Stimulated activated naive CD8-positive, alpha-beta T cell treated with anti-CD3 and anti-CD28 coated beads, Interleukin-15, amount 100 ng/mL, for 72 hours (primary cell): ENCODE measurements at regions not wholly inside any gene's neighbourhood (a gene's known extent, or its start where the extent isn't known, plus 50 kb on each side); places are given as distances from the start of the nearest gene placed in this dataset.

ENCODE experiments used
- ATAC-seq: fragments of 150-1000 bp; cut with Tn5 transposase; 2 replicates; pipeline ENCODE4 v1.10.0; 2021; ENCODE audit warnings: mild to moderate bottlenecking, moderate library complexity
- DNase-seq, 2 donors: peaks; one replicate each; pipeline ENCODE4 v3.0.0; 2021 to 2022
- H3K27ac Mint-ChIP-seq, 2 donors: one replicate each; pipeline ENCODE4 v1.8.0; 2022; ENCODE audit warnings: mild to moderate bottlenecking in 2 of 2, mixed read lengths in 2 of 2, moderate library complexity in 2 of 2
- H3K27me3 Mint-ChIP-seq: one replicate; pipeline ENCODE4 v1.8.0; 2022; ENCODE audit warnings: mixed read lengths
- H3K4me1 Mint-ChIP-seq: one replicate; pipeline ENCODE4 v1.8.0; 2022; ENCODE audit warnings: mild to moderate bottlenecking, mixed read lengths
- H3K4me3 Mint-ChIP-seq, 2 donors: one replicate each; pipeline ENCODE4 v1.8.0; 2022; ENCODE audit warnings: mild to moderate bottlenecking in 2 of 2, mixed read lengths in 2 of 2, moderate library complexity in 1 of 2
- H3K9me3 Mint-ChIP-seq, 2 donors: one replicate each; pipeline ENCODE4 v1.8.0; 2022; ENCODE audit warnings: mixed read lengths in 2 of 2

GRCh38 chr20:24385547-24385946 is 83.9 kb upstream of the SYNDIG1 start:
- no peaks in the 10 kb centered on the region for H3K27me3 Mint-ChIP-seq
- no peak for ATAC-seq
- no peaks in the 10 kb centered on the region for H3K9me3 Mint-ChIP-seq
- no peak overlapping the region for H3K27ac Mint-ChIP-seq
- H3K4me1 Mint-ChIP-seq: peaks cover 26% of the 10 kb centered on the region
- H3K4me3 Mint-ChIP-seq: no peak overlapping the region
- DNase-seq: no peak

DNA sequence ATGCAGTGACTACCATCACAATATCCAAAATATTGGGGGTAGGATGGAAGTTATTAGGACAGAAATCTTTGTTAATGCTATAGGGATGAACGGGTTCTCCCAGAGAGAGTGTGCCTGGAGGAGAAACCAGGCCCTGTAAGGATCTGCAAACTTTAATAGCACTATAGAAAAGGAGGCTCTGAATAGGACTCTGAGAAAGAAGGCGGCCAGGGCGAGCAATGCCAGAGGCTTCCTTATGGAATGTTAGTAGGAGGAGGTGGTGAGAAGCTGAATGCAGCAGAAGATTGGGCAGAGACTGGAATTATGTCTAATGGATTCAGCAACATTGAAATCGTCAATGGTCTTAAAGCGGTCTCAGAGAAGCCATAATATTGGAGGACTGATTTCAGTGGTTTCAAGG is 84.6 kb upstream of the SYNDIG1 start:
- no peak overlapping the region for H3K27ac Mint-ChIP-seq

DNA sequence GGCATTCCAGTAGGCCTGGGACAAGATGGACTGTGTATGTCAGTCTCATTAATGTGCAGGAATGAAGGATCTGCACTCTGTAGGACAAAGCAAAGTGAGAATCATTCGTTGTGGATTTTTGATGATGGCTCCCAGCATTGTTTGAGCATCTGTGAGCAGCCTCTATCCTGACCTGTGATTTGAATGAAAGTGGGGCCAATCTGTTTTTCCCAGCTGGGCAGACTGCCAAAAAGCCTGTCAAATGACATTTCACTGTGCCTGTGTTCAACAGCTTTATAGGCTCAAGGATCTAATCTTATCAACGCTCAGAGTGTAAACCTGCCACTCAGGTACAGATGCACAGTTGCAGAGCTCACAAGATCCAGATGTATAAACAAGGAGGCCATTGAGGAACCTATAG is 86.7 kb upstream of the SYNDIG1 start:
- Mint-ChIP-seq H3K27ac (no peak overlapping the region), H3K9me3 (no peaks in the 10 kb centered on the region), H3K27me3 (no peaks in the 10 kb centered on the region), H3K4me3 (no peak overlapping the region), H3K4me1 (no peaks in the 10 kb centered on the region)
- ATAC-seq (no peak), DNase-seq (no peak)

More for the DNA sequence above, 84.6 kb upstream of the SYNDIG1 start:
- DNase-seq (no peak), ATAC-seq (no peak)
- no peak overlapping the region for H3K4me3 Mint-ChIP-seq
- no peaks in the 10 kb centered on the region for H3K9me3 Mint-ChIP-seq
- no peaks in the 10 kb centered on the region for H3K27me3 Mint-ChIP-seq
- peaks cover 20% of the 10 kb centered on the region for H3K4me1 Mint-ChIP-seq

DNA sequence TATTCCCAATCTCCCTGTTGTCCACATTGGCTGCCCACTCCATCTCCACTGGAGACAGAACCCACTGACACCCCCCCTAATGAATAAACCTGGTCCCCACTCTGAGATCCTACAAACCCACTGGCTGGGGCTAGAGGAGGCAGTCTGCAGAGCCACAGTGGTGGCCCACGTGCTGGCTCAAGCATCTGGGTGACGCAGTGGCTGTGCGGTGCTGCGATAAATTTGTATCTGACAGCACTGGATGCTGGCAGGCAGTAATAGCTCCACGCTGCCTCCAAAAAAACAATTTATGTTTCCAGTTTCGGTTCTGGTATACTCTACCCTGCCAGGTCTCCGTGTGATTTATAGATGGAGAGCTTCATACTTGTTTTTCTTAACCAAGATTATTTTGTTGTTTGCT is 87.1 kb upstream of the SYNDIG1 start:
- H3K27me3 Mint-ChIP-seq: no peaks in the 10 kb centered on the region
- no peaks in the 10 kb centered on the region for H3K4me1 Mint-ChIP-seq
- H3K9me3 Mint-ChIP-seq: no peaks in the 10 kb centered on the region
- DNase-seq: no peak
- no peak overlapping the region for H3K27ac Mint-ChIP-seq
- no peak overlapping the region for H3K4me3 Mint-ChIP-seq
- ATAC-seq: no peak

DNA sequence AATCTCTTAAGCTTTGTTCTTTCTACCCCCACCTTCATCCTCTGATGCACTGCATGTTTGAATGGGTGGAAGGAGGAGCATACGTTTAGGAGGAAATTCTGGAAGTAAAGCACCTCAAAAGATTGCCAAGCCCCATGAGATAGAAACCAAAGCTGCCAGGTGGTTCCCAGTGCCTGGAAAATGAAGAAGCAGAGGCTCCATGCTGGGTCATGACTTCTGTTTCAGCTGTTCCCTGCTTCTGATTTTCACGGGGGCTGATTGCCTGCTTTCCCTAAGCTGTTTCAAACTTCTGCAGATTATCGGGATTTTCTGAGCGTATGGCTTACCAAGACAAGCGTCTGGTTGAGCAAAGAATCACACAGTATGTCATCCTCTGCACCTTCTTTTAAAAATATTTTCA is 87.5 kb upstream of the SYNDIG1 start:
- H3K27ac Mint-ChIP-seq: no peak overlapping the region
- H3K27me3 Mint-ChIP-seq: no peaks in the 10 kb centered on the region
- DNase-seq: no peak
- H3K4me1 Mint-ChIP-seq: no peaks in the 10 kb centered on the region
- H3K9me3 Mint-ChIP-seq: no peaks in the 10 kb centered on the region
- no peak for ATAC-seq
- H3K4me3 Mint-ChIP-seq: no peak overlapping the region

DNA sequence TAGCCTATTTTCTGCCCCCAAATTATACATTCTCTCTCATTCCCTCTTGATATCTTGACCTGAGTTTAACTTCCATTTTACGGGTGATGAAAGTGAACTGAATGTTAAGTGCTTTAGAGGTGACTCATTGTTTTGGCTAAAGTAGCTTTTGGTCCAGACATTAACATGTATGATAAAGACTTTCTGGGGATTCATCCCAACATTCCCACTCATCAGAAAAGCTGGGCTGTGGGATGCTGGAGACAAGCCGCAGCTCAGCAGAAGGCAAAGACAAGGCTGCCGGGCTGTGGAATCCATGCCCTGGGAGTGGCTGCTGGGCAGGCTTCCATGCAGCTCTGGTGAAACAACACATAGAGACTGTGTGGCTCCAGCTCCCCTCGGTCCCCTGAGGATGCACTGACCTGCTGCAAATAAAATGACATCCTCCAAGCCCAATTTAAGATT is 89.9 kb upstream of the SYNDIG1 start:
- no peaks in the 10 kb centered on the region for H3K4me1 Mint-ChIP-seq
- no peak overlapping the region for H3K27ac Mint-ChIP-seq
- no peak overlapping the region for H3K4me3 Mint-ChIP-seq
- H3K9me3 Mint-ChIP-seq: no peaks in the 10 kb centered on the region
- ATAC-seq (no peak), DNase-seq (no peak)
- H3K27me3 Mint-ChIP-seq: no peaks in the 10 kb centered on the region

DNA sequence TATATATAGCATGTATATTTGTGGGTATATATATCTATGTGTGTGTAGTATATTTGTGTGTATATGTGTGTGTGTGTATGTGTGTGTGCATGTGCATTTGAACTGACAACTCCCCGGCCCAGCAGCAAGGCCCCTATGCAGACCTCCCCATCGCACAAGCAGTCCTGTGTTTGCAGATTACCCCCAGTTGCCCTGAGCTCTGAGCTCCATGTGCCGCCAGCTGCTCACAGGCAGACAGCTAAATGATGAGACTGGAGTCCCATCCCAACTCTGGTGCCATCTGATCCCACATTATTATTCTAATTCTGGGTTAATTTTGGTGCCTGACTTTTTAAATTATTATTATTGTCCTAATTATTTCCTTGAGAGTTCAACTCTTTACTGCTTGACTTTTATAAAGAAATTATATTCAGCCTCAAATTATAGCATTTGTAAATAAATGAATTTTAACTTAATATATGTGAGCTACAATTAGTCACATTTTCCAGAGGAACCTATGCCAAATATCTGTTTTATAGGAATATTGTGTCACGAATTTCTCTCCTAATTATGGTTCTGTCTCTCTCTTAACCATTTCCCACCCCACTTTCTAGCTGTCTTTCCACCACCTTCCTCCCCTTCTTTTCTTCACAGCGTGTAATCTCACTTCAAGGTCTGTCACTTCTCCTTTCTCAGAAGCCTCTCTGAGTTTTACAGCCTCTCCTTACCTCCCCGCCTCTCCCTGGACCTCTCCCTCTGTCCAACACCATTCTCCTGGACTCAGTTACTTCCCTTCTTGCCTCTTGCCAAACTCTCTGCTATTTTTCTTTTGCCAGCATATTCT is 90.6 kb upstream of the SYNDIG1 start:
- Mint-ChIP-seq H3K27me3 (no peaks in the 10 kb centered on the region), H3K4me1 (no peaks in the 10 kb centered on the region), H3K27ac (no peak overlapping the region), H3K4me3 (no peak overlapping the region), H3K9me3 (no peaks in the 10 kb centered on the region)
- DNase-seq (no peak), ATAC-seq (no peak)

DNA sequence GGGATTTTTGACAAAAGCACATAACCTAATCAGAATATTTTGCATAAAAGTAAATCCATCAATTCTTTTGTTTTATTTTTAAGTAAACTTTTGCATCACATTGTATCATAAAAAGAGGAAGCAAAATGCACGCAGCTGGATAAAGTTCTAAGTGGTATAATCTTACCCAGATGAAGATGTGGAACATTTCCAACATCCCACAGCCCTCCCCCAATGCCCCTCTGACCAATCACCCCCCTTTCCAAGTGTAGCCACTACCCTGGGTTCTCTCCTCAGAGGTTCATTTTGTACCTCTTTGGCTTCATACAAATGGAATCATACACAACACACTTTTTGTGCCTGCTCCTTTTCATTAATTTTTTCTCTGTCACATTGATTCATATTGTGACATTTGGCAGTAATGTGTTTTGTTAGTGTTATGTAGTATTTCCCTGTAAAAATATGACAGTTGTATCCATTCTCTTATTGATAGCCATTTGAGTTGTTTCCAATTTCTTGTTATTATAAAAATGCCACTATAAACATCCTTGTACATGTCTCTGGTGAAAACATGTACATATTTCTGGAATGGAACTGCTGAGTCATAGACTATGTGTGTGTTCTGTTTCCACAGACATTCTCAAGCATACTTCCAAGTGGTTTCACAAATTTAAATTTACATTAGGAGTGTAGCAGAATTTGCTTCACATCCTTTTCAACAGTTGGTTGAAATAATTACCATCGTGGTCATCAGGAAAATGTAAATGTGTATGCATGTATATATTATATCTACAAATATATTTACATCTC is 92.9 kb upstream of the SYNDIG1 start:
- ATAC-seq: no peak
- H3K27ac Mint-ChIP-seq: peak overlapping the region in 1 of 2 donors; percentile 77

GRCh38 chr20:24373372-24373771 is 96.1 kb upstream of the SYNDIG1 start:
- H3K9me3 Mint-ChIP-seq: no peaks in the 10 kb centered on the region
- no peak overlapping the region for H3K4me3 Mint-ChIP-seq
- no peaks in the 10 kb centered on the region for H3K4me1 Mint-ChIP-seq
- DNase-seq (no peak), ATAC-seq (no peak)
- H3K27me3 Mint-ChIP-seq: no peaks in the 10 kb centered on the region
- H3K27ac Mint-ChIP-seq: no peak overlapping the region

More for the DNA sequence above, 92.9 kb upstream of the SYNDIG1 start:
- Mint-ChIP-seq H3K9me3 (no peaks in the 10 kb centered on the region), H3K27me3 (no peaks in the 10 kb centered on the region), H3K4me1 (no peaks in the 10 kb centered on the region), H3K4me3 (no peak overlapping the region)
- DNase-seq: no peak

DNA sequence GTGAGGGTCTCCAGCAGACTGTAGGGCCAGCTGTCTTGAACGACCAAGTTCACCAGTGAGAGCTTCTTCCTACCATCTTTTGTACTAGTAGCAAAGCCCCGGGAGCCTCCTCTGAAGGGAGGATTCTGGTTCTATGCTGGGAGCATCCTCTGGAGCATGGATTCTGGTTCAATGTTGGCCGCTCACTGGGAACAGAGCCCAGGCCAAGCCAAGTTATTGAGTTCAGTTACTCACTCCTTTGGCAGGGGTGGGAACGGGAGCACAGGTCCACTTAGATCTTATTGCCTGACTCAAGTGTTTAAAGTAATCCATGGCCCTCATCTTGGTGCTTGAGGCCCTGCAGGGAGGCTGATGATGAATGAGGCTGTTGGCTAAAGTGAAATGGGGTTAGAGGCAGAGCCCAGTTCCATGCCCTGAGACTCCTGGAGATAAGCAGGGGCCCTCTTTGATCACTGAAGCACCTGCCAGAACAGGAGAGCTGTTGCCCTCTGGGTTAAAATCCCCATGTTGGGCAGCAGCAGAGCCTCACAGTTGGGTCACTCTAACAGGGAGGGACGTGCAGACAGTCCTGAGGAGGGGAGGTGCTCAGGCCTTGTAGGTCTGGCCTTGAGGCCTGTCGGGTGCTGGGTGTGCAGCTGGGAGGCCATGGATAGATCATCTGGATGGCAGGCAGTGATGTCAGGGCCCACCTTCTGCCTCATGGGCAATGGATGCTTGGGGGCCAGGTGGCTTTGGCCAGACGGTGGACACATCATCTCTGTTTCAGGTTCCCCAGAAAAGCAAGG is 98.3 kb upstream of the SYNDIG1 start:
- H3K27me3 Mint-ChIP-seq: no peaks in the 10 kb centered on the region
- no peak overlapping the region for H3K4me3 Mint-ChIP-seq
- no peaks in the 10 kb centered on the region for H3K9me3 Mint-ChIP-seq
- ATAC-seq (no peak), DNase-seq (no peak)
- no peak overlapping the region for H3K27ac Mint-ChIP-seq
- no peaks in the 10 kb centered on the region for H3K4me1 Mint-ChIP-seq

- DNase-seq: no peak
- no peaks in the 10 kb centered on the region for H3K27me3 Mint-ChIP-seq
- no peak overlapping the region for H3K4me3 Mint-ChIP-seq
- H3K4me1 Mint-ChIP-seq: no peaks in the 10 kb centered on the region
- no peak overlapping the region for H3K27ac Mint-ChIP-seq
- no peaks in the 10 kb centered on the region for H3K9me3 Mint-ChIP-seq
- ATAC-seq: no peak
These were observed 99.2 kb upstream of the SYNDIG1 start for GRCh38 chr20:24370249-24370648.

- DNase-seq: no peak
- Mint-ChIP-seq H3K27me3 (no peaks in the 10 kb centered on the region), H3K4me3 (no peak overlapping the region), H3K27ac (no peak overlapping the region), H3K9me3 (peaks cover 0 to 3% of the 10 kb centered on the region in 2 donors), H3K4me1 (no peaks in the 10 kb centered on the region)
- ATAC-seq: no peak
These were observed 101.2 kb upstream of the SYNDIG1 start for GRCh38 chr20:24368253-24368652.

- Mint-ChIP-seq H3K27ac (no peak overlapping the region), H3K27me3 (no peaks in the 10 kb centered on the region), H3K9me3 (peaks cover 0 to 20% of the 10 kb centered on the region in 2 donors), H3K4me3 (no peak overlapping the region), H3K4me1 (no peaks in the 10 kb centered on the region)
- ATAC-seq (no peak), DNase-seq (no peak)
These were observed 103.0 kb upstream of the SYNDIG1 start for GRCh38 chr20:24366336-24367004.

- DNase-seq (no peak), ATAC-seq (no peak)
- no peak overlapping the region for H3K27ac Mint-ChIP-seq
- peaks cover 0 to 27% of the 10 kb centered on the region in 2 donors for H3K9me3 Mint-ChIP-seq
- no peak overlapping the region for H3K4me3 Mint-ChIP-seq
- H3K27me3 Mint-ChIP-seq: no peaks in the 10 kb centered on the region
- H3K4me1 Mint-ChIP-seq: no peaks in the 10 kb centered on the region
These were observed 103.8 kb upstream of the SYNDIG1 start for GRCh38 chr20:24365670-24366069.

- Mint-ChIP-seq H3K4me1 (no peaks in the 10 kb centered on the region), H3K27ac (no peak overlapping the region), H3K9me3 (peaks cover 0 to 29% of the 10 kb centered on the region in 2 donors), H3K4me3 (no peak overlapping the region), H3K27me3 (no peaks in the 10 kb centered on the region)
- DNase-seq (no peak), ATAC-seq (no peak)
These were observed 104.9 kb upstream of the SYNDIG1 start for GRCh38 chr20:24364482-24364881.
